Common myeloid progenitor, CD34-positive (primary cell): ENCODE measurements at regions not wholly inside any gene's neighbourhood (a gene's known extent, or its start where the extent isn't known, plus 50 kb on each side); places are given as distances from the start of the nearest gene placed in this dataset.
"Not testable (repeated sequence)": the region's sequence is repeated elsewhere in the genome, so short reads cannot be mapped to it uniquely, and the experiment has no call there.

Experiments used
- CTCF ChIA-PET: fragments of 350-600 bp; sonication (Branson Sonifier 250); formaldehyde crosslinking; loops from one replicate; lab custom pipeline; 2021; ENCODE audit warnings: antibody characterized with exemption; lab: Charles Lee
- POLR2A ChIA-PET: fragments of 350-600 bp; sonication (Branson Sonifier 250); formaldehyde crosslinking; loops from one replicate; lab custom pipeline; 2021; ENCODE audit warnings: antibody characterized with exemption; lab: Charles Lee
- DNase-seq, 3 donors: peaks; one replicate each; pipeline versions ENCODE4 v3.0.0 to v3.0.0-alpha.2; 2013
- H3K27ac ChIP-seq, 2 experiments: 1 replicate in 1 of 2; 2 replicates in 1 of 2; pipeline ENCODE4 v1.7.0; 2013; ENCODE audit warnings: inconsistent platforms in 2 of 2, low read length in 2 of 2, mild to moderate bottlenecking in 2 of 2, low read depth in 1 of 2, moderate library complexity in 1 of 2; ENCODE audit not compliant: severe bottlenecking in 2 of 2, insufficient read depth in 1 of 2, poor library complexity in 1 of 2
- H3K27me3 ChIP-seq, 5 experiments: replicated peaks in 2 of 5; 1 replicate in 3 of 5; 2 replicates in 2 of 5; pipeline versions ENCODE4 v1.6.1 to v1.7.0; 2013; ENCODE audit warnings: low read length in 4 of 5, mild to moderate bottlenecking in 2 of 5, moderate library complexity in 2 of 5, inconsistent platforms in 1 of 5; ENCODE audit not compliant: insufficient read depth in 5 of 5, control insufficient read depth in 4 of 5
- H3K36me3 ChIP-seq, 4 experiments: 1 replicate in 2 of 4; 2 replicates in 2 of 4; pipeline versions ENCODE4 v1.6.1 to v1.7.0; 2013; ENCODE audit warnings: low read length in 3 of 4, control low read depth in 1 of 4, mild to moderate bottlenecking in 1 of 4; ENCODE audit not compliant: control insufficient read depth in 4 of 4, insufficient read depth in 4 of 4
- H3K4me1 ChIP-seq, 4 experiments: 1 replicate in 3 of 4; 2 replicates in 1 of 4; pipeline versions ENCODE4 v1.6.1 to v1.7.1; 2013; ENCODE audit warnings: low read length in 3 of 4, mild to moderate bottlenecking in 3 of 4, control low read depth in 1 of 4, inconsistent platforms in 1 of 4, moderate library complexity in 1 of 4; ENCODE audit not compliant: control insufficient read depth in 4 of 4, insufficient read depth in 4 of 4; ENCODE audit errors: control extremely low read depth in 1 of 4
- H3K4me3 ChIP-seq, 7 experiments: 1 replicate in 4 of 7; 2 replicates in 3 of 7; pipeline versions ENCODE4 v1.5.1 to v1.7.0; 2013; ENCODE audit warnings: mild to moderate bottlenecking in 7 of 7, low read length in 6 of 7, moderate library complexity in 6 of 7, inconsistent platforms in 2 of 7, low read depth in 2 of 7, control low read depth in 1 of 7; ENCODE audit not compliant: insufficient read depth in 4 of 7, control insufficient read depth in 1 of 7; ENCODE audit errors: extremely low read depth in 1 of 7
- H3K9me3 ChIP-seq, 5 experiments: 1 replicate in 4 of 5; 2 replicates in 1 of 5; pipeline versions ENCODE4 v1.6.1 to v1.7.1; 2013; ENCODE audit warnings: low read length in 4 of 5, mild to moderate bottlenecking in 2 of 5, inconsistent platforms in 1 of 5, low read depth in 1 of 5, moderate library complexity in 1 of 5; ENCODE audit not compliant: control insufficient read depth in 4 of 5, insufficient read depth in 2 of 5; ENCODE audit errors: control extremely low read depth in 1 of 5
- WGBS: methylation state at CpG from one replicate; pipeline ENCODE4 v1.1.5; 2013; ENCODE audit not compliant: insufficient coverage; 5-methylcytosine and 5-hydroxymethylcytosine counted together

DNA sequence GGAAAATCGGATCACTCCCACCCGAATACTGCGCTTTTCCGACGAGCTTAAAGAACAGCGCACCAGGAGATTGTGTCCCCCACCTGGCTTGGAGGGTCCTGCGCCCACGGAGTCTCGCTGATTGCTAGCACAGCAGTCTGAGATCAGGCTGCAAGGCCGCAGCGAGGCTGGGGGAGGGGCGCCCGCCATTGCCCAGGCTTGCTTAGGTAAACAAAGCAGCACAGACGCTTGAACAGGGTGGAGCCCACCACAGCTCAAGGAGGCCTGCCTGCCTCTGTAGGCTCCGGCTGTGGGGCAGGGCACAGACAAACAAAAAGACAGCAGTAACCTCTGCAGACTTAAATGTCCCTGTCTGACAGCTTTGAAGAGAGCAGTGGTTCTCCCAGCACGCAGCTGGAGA is 413.4 kb downstream of the MAGEE1 start:
- H3K36me3 ChIP-seq, POLR2A ChIA-PET, H3K4me3 ChIP-seq, H3K27ac ChIP-seq, H3K27me3 ChIP-seq, H3K4me1 ChIP-seq, DNase-seq, CTCF ChIA-PET, H3K9me3 ChIP-seq: not testable (repeated sequence)
- WGBS = 61% methylated on average over 8 of the region's 16 CpGs

DNA sequence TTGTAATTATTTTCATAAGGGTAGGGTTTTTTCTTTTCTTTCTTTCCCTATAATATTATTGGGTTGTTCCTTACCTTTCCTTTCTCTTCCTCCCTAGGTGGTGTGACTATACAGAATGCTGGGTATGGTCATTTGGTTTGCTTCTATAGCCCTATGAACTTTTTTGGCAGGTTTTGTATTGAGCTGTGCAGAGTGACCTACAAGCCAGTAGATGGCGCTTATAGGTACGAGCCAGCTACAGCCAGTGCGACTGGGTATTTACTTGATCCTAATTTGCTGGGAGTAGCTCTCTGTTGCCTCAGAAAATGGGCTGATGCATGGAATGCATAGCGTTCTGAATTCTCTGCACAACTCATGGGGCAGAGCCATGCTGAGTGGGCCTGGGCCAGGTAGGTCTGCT is 423.3 kb downstream of the MAGEE1 start:
- H3K27ac ChIP-seq = no peak overlapping the region
- ChIA-PET CTCF (no interaction called here), POLR2A (no interaction called here)
- WGBS = 29% methylated on average over 4 of the region's 4 CpGs
- H3K4me3 ChIP-seq = no peak overlapping the region
- no peaks in the 10 kb centered on the region for H3K27me3 ChIP-seq
- H3K9me3 ChIP-seq = peaks cover 0 to 5% (median 0%) of the 10 kb centered on the region in 5 experiments
- H3K36me3 ChIP-seq = no peaks in the 10 kb centered on the region
- H3K4me1 ChIP-seq = no peaks in the 10 kb centered on the region
- DNase-seq = peak in 2 of 3 donors; percentile 2 to 3

DNA sequence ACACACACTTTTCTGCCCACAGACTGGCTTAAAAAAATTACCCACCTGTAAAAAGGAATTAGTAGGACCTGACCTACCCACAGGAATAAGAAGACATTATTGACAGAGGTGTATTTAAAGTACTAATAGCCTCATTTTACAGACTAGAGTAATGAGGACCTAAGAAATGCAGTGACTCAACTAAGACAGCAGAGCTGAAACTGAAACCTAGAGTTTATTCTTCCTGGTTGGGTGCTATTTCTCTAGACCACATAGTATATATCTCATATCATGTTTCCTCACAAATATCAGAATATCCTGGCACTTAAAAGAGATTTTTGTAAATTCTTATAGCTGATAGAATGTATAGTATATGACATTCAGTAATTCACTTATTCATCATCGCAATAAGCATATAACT is 435.0 kb downstream of the MAGEE1 start:
- Histone ChIP-seq H3K4me1 (no peaks in the 10 kb centered on the region), H3K9me3 (no peaks in the 10 kb centered on the region), H3K36me3 (no peaks in the 10 kb centered on the region), H3K27me3 (no peaks in the 10 kb centered on the region), H3K4me3 (no peak overlapping the region), H3K27ac (no peak overlapping the region)
- WGBS = no CpG with 5 or more reads among the region's 1 CpG
- POLR2A ChIA-PET = no interaction called here
- DNase-seq = no peak
- CTCF ChIA-PET = no interaction called here

DNA sequence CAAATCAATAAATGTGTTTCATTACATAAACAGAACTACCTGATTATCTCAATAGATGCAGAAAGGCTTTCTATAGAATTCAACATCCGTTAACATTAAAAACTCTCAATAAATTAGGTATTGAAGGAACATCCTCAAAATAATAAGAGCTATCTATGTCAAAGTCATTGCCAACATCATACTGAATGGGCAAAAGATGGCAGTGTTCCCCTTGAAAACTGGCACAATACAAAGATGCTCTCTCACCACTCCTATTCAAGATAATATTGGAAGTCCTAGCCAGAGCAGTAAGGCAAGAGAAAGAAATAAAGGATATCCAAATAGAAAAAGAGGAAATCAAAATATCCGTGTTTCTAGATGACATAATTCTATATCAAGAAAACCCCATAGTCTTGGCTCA is 466.4 kb downstream of the MAGEE1 start:
- DNase-seq = peak; percentile 4 to 24 (median 11)
- Histone ChIP-seq H3K36me3 (no peaks in the 10 kb centered on the region), H3K4me3 (no peak overlapping the region), H3K27ac (no peak overlapping the region), H3K9me3 (peaks cover 0 to 4% (median 0%) of the 10 kb centered on the region in 5 experiments), H3K4me1 (no peaks in the 10 kb centered on the region), H3K27me3 (no peaks in the 10 kb centered on the region)
- no CpG with 5 or more reads among the region's 2 CpGs for WGBS
- ChIA-PET POLR2A (no interaction called here), CTCF (no interaction called here)

DNA sequence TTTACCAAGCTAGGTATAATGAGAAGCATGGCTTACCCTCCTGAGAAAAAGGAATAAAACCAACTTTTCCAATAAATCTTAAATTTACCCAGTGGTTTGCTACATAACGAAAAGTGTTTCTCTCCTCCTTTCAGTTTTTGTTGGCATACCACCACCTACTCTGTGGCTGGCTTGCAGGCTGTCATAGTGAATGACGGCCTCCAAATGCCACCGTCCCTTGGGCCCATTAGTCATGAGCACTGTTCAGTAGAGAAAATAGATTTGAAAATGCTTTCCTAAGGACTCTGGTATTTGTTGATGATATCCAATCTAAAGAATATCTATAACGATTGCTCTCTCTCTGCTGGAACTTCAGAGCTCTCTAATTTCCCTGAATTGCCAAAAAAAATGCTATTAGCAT is 488.3 kb downstream of the MAGEE1 start:
- Histone ChIP-seq H3K4me3 (no peak overlapping the region), H3K4me1 (no peaks in the 10 kb centered on the region), H3K9me3 (no peaks in the 10 kb centered on the region), H3K27ac (no peak overlapping the region), H3K36me3 (no peaks in the 10 kb centered on the region), H3K27me3 (no peaks in the 10 kb centered on the region)
- DNase-seq = no peak
- WGBS = 72% methylated on average over 3 of the region's 4 CpGs
- ChIA-PET CTCF (no interaction called here), POLR2A (no interaction called here)

DNA sequence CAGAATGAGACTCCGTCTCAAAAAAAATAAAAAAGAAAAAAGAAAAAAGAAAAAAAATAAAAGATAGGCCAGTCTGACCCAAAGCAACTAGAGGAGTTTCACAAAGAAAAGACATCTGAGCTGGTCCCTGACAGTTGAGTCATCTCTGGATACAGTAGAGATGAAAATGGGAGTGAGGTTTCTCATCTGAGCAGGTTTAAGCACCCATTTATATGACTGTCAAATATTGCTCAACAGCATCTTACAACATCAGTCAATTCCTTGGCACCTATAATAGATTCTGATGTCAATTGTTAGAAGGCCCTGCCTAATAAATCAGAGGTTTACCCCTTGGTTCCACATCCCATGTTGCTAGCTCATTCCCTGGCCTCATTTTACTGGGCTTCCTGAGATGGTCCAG is 490.5 kb downstream of the MAGEE1 start:
- Histone ChIP-seq H3K36me3 (no peaks in the 10 kb centered on the region), H3K27me3 (no peaks in the 10 kb centered on the region), H3K4me1 (no peaks in the 10 kb centered on the region), H3K27ac (no peak overlapping the region), H3K9me3 (no peaks in the 10 kb centered on the region), H3K4me3 (no peak overlapping the region)
- POLR2A ChIA-PET = no interaction called here
- no CpG with 5 or more reads among the region's 1 CpG for WGBS
- DNase-seq = no peak
- CTCF ChIA-PET = no interaction called here

DNA sequence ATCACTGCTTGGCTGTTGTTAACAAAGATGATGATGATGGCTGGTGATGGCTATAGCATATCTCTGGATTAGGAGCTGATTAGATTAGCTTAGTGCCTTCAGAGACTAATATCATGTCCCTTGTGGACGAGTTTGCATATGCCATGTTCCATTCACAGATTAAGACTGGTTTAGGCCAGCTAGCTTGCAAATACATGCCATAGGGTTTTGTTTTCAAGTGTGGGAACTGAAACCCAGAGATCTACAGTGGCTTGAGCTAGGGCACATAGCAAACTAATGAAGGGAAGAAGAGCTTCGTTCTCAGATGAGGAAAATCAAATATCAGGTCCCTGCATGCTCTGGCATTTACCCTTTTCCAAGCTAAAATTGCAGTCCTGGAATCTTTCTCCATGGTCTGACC is 492.3 kb downstream of the MAGEE1 start:
- WGBS = 61% methylated on average over 2 of the region's 2 CpGs
- Histone ChIP-seq H3K36me3 (no peaks in the 10 kb centered on the region), H3K27me3 (no peaks in the 10 kb centered on the region), H3K4me3 (no peak overlapping the region), H3K4me1 (no peaks in the 10 kb centered on the region), H3K9me3 (no peaks in the 10 kb centered on the region), H3K27ac (no peak overlapping the region)
- no peak for DNase-seq
- POLR2A ChIA-PET = no interaction called here
- CTCF ChIA-PET = no interaction called here
